Chondrocyte (in vitro differentiated cells): ENCODE measurements at regions not wholly inside any gene's neighbourhood (a gene's known extent, or its start where the extent isn't known, plus 50 kb on each side); places are given as distances from the start of the nearest gene placed in this dataset.

Source experiments
- DNase-seq: peaks from one replicate; pipeline ENCODE4 v3.0.0; 2021; ENCODE audit warnings: mixed read lengths, low spot score
- H3K27ac Mint-ChIP-seq: one replicate; pipeline ENCODE4 v1.8.0; 2021; ENCODE audit warnings: mild to moderate bottlenecking, moderate library complexity, mixed read lengths; ENCODE audit not compliant: unreplicated experiment
- H3K27me3 Mint-ChIP-seq: 2 replicates; pipeline ENCODE4 v1.8.0; 2021; ENCODE audit warnings: low read depth, mixed read lengths
- H3K36me3 Mint-ChIP-seq: 2 replicates; pipeline ENCODE4 v1.8.0; 2021; ENCODE audit warnings: low read depth, mixed read lengths
- H3K4me1 Mint-ChIP-seq: 2 replicates; pipeline ENCODE4 v1.8.0; 2021; ENCODE audit warnings: low read depth, mild to moderate bottlenecking, mixed read lengths
- H3K4me3 Mint-ChIP-seq: one replicate; pipeline ENCODE4 v1.8.0; 2021; ENCODE audit warnings: mild to moderate bottlenecking, moderate library complexity, mixed read lengths; ENCODE audit not compliant: unreplicated experiment
- H3K9me3 Mint-ChIP-seq: 2 replicates; pipeline ENCODE4 v1.8.0; 2021; ENCODE audit warnings: low read depth, mixed read lengths
- TF ChIP-seq, protein P1 (sequence below): fragments of 200-600 bp; sonication (generic); IDR thresholded peaks from 2 replicates; pipeline ENCODE4 v1.5.0; 2021; ENCODE audit warnings: antibody characterized with exemption, mild to moderate bottlenecking, moderate library complexity

DNA sequence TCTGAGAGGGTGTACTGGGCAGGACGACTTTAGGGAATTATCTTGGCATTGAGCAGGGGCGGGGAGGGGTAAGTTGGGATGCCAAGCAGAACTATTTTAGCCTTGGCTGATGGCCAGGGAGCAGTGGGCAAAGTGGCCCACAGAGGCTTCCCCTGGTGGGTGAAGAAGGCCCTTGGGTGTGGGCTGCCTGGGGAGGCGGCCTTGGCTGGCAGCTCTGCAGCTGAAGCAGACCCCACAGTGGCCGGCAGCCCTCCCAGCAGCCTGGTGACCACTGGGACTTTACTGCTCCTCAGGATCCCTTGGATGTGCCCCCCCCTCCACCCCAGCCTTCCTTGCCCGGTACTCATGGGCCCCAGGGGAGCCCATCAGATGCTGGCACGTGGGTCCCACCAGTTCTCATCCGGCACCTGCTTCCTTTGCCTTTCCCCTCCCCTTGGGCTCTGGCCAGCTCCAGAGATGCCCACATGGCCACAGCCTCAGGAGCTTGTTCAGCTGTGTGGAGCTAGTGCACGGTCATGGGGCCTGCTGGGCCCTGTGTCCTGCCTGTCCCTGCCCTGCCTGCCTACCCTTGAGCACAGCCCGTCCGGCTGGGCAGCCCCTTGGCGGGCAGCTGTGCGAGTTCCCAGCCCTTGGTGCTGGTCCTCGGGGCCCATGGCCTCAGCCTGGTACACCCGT lies 122.1 kb upstream of the HS6ST1 start:
- Mint-ChIP-seq H3K27me3 (no peaks in the 10 kb centered on the region), H3K9me3 (no peaks in the 10 kb centered on the region), H3K36me3 (no peaks in the 10 kb centered on the region), H3K4me1 (peaks cover 15% of the 10 kb centered on the region), H3K4me3 (no peak overlapping the region), H3K27ac (no peak overlapping the region)
- TF ChIP-seq, protein P1, sequence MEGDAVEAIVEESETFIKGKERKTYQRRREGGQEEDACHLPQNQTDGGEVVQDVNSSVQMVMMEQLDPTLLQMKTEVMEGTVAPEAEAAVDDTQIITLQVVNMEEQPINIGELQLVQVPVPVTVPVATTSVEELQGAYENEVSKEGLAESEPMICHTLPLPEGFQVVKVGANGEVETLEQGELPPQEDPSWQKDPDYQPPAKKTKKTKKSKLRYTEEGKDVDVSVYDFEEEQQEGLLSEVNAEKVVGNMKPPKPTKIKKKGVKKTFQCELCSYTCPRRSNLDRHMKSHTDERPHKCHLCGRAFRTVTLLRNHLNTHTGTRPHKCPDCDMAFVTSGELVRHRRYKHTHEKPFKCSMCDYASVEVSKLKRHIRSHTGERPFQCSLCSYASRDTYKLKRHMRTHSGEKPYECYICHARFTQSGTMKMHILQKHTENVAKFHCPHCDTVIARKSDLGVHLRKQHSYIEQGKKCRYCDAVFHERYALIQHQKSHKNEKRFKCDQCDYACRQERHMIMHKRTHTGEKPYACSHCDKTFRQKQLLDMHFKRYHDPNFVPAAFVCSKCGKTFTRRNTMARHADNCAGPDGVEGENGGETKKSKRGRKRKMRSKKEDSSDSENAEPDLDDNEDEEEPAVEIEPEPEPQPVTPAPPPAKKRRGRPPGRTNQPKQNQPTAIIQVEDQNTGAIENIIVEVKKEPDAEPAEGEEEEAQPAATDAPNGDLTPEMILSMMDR = no peak
- DNase-seq = no peak

DNA sequence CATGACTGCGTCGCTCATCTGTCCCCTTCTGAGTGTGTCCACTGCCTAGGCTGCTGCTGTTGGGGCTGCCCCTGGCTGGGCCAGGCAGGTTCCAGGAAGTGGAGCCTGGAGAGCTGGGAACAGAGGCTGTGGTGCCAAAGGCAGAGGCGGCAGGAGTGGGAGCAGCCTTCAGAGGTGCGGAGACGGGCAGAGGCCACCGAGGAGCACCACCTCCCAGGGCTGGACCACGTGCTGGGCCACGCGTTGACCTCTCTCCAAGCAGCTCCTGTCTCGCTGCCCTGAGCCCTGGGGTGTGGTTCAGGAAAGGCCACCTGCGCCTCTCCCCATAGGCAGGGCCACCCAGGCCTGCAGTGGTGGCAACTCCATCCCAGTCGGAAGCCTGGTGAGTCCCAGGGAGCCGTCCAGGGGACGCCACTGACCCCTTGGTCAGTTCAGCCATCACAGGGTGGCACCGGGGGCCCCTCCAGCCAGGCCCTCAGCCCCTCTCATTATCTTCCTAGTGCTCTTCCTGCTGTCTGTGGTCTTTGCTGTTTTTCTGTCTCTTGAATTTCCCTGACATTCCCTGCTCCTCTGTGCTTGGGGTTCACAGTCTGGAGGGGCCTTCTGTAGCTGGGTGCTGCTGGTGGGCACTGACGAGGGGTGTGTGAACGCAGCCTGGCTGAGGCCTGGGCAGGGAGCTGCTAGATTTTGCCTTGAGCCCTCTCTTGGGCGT lies 122.8 kb upstream of the HS6ST1 start:
- Mint-ChIP-seq H3K36me3 (no peaks in the 10 kb centered on the region), H3K9me3 (no peaks in the 10 kb centered on the region), H3K27me3 (no peaks in the 10 kb centered on the region), H3K4me1 (peaks cover 15% of the 10 kb centered on the region), H3K4me3 (no peak overlapping the region), H3K27ac (no peak overlapping the region)
- DNase-seq = no peak
- TF ChIP-seq, protein P1 = no peak

DNA sequence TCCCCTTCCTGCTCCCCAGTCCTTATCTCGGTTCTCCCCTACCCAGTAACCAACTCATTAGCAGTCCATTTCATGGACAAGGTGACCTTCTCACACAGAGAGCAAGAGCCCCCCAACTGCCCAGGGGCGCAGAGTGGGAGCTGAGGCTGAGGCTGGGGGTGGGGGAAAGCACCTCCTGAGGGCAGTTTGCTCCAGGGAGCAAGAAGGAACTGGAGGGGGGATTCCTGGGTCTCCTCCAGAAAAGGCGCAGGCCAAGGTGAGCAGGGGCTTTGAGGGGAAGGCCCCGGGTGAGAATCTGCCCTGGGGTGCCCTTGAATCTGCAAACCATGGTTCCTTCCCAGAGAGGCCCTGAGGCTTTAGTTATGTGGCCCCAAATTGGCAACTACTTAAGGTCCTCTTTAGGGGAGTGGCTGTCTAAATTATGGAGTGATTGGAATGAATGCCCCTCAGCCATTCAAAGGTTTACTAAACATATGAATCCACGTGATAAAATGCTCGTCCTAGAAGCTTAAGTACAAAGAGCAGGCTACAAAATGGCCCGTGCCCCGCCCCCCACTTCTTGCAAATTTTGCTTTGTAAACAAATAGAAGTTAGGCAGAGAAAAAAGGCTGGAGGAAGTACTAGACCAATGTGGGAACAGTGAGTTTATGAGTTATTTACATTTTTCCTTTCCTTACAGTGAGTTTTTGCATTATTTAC lies 123.5 kb upstream of the HS6ST1 start:
- Mint-ChIP-seq H3K36me3 (no peaks in the 10 kb centered on the region), H3K27ac (no peak overlapping the region), H3K9me3 (no peaks in the 10 kb centered on the region), H3K27me3 (no peaks in the 10 kb centered on the region), H3K4me1 (peaks cover 15% of the 10 kb centered on the region), H3K4me3 (no peak overlapping the region)
- no peak for DNase-seq
- TF ChIP-seq, protein P1 = no peak

DNA sequence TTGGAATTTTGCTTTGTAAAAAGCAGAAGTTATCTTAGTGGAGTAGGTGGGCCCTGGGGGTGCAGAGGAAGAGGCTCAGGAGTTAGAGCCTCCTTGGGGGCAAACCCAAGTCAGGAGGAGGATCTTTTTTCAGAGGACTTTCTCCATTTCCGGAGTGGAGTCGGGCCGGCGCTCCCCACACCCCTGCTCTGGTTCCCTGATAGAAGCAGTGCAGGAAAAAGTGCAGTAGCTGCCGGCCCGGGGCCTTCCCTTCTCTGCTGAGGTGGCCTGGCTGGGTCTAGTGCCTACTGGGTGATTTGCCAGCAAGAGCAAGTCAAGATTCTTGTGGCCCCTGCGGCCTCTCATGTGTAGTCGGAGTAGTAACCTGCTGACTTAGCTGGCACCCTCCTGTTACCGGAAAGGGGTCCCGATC lies 124.2 kb upstream of the HS6ST1 start:
- no peak overlapping the region for H3K4me3 Mint-ChIP-seq
- H3K4me1 Mint-ChIP-seq = peaks cover 15% of the 10 kb centered on the region
- H3K27me3 Mint-ChIP-seq = no peaks in the 10 kb centered on the region
- no peaks in the 10 kb centered on the region for H3K36me3 Mint-ChIP-seq
- DNase-seq = no peak
- no peaks in the 10 kb centered on the region for H3K9me3 Mint-ChIP-seq
- TF ChIP-seq, protein P1 = no peak
- no peak overlapping the region for H3K27ac Mint-ChIP-seq

DNA sequence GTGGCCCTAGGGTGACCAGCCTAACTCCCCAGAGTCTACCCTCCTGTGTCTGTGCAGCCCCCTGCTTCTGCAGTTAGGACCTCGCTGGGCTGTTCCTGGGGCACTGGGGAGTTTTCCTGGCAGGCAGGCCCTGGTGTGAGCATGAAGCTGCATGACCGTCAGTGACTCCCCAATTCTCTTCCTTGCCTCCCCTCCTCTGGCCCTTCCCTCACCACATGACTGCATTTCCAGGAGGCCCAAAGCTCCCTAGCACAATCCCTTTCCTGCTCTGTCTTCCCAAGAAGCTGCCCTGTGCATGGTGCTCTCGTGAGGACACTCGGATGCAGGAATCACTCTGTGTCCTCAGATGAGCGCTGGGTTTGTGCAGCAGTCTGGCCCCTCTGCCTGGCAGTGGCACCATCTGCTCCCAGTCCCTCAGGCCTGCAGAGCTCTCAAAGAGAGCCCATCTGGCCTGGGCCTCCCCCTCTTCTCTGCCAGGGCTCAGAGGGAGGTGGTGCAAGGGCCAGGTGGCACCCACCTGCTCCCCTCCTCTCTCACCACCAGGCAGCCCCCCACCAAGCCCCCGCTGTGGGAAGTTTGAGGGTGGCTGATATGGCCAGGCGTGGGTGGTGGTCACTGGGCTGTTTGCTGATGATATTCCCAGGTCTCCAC lies 125.6 kb upstream of the HS6ST1 start:
- Mint-ChIP-seq H3K36me3 (no peaks in the 10 kb centered on the region), H3K27me3 (no peaks in the 10 kb centered on the region), H3K4me3 (no peak overlapping the region), H3K4me1 (peaks cover 15% of the 10 kb centered on the region), H3K27ac (no peak overlapping the region), H3K9me3 (no peaks in the 10 kb centered on the region)
- no peak for DNase-seq
- TF ChIP-seq, protein P1 = no peak
